ENCODE measurements at regions not wholly inside any gene's neighbourhood (a gene's known extent, or its start where the extent isn't known, plus 50 kb on each side); places are given as distances from the start of the nearest gene placed in this dataset.
"Not testable (repeated sequence)": the region's sequence is repeated elsewhere in the genome, so short reads cannot be mapped to it uniquely, and the experiment has no call there.

- DNase-seq: no peak
Observed at GRCh38 chr14:87407344-87407743, 585.6 kb downstream of the GALC start.

GRCh38 chr14:87405563-87405962 lies 587.4 kb downstream of the GALC start:
- no peak for DNase-seq

DNA sequence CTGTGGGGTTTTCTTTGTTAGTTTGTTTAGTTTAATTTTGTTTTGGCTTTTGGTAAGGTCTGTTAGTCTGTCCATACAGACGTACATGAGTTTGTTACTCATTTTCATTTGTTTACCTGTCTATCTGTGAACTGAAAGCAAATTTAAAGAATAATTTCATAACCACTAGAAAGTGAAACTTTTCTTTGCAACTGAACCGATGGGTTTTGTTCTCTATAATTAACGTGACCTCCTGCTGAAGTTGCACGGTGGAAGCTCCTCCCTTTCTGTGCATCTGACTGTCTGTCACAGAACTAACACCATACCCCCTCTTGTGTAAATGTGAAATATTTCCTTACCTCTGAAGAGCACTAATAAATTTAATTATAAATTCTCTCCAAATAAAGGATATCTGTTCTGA lies 595.5 kb downstream of the GALC start:
- DNase-seq: no peak

DNA sequence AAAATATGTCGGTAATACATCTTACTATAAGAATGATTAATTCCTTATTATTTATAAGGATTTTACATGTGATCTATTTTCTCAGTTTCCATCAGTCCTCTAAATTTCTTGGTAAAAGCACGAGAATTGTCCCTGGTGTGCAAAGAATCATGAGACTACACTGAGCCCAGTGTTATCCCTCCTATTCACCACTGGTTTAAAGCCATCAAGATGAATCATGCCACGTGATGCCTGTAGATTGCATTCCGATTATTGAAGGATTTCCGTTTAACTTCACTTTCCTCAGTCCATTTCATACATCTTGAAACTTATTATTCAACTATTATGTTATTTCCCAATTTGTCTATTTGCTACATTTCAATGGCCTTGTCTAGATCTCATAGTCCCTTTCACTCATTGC lies 601.9 kb downstream of the GALC start:
- DNase-seq: no peak

- DNase-seq: no peak
Observed at GRCh38 chr14:87388946-87389345, 604.0 kb downstream of the GALC start.

GRCh38 chr14:87387806-87388205 lies 605.2 kb downstream of the GALC start:
- DNase-seq: no peak

GRCh38 chr14:87386524-87386923 lies 606.5 kb downstream of the GALC start:
- DNase-seq: no peak

DNA sequence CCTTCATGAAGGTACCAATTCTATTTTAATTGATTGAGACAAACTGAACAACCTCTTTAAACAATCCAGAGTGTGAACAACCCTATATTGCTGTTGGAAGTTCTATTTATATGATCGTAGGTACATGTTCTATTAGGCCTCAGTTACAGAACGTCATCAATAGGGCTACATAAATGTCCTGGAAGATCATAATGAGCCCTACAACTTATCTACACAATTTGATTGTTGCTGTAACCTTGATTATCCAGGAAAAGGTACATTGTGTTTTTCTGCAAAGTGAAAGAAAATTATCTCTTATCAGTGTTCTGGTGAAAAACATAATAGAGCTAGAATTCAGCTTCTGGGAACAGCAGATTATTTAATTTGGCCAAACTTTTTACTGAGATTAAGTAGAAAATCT lies 612.9 kb downstream of the GALC start:
- DNase-seq: no peak

DNA sequence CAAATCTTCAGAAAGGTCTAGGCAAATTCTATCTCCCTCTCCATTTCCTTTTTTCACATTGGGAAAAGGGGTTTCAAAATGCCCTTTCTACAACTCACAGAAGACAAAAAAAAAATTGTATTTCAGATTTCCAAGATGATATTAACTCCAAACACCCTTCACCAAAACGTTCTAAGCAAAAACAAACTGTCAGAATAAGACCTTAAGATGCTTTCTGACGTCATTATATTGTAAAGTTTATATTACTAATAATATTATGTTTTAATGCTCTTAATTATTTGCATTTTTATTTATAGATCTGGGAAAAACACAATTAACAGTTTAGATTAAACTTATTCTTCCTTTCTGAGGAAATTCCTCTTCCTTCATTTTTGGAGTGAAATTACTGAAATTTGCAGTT lies 624.2 kb downstream of the GALC start:
- DNase-seq: no peak

DNA sequence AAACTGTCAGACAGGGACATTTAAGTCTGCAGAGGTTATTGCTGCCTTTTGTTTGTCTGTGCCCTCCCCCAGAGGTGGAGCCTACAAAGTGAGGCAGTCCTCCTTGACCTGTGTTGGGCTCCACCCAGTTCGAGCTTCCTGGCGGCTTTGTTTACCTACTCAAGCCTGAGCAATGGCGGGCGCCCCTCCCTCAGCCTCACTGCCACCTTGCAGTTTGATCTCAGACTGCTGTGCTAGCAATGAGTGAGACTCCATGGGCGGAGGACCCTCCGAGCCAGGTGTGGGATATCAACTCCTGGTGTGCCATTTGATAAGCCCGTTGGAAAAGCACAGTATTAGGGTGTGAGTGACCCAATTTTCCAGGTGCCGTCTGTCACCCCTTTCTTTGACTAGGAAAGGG lies 632.7 kb downstream of the GALC start:
- not testable (repeated sequence) for DNase-seq

DNA sequence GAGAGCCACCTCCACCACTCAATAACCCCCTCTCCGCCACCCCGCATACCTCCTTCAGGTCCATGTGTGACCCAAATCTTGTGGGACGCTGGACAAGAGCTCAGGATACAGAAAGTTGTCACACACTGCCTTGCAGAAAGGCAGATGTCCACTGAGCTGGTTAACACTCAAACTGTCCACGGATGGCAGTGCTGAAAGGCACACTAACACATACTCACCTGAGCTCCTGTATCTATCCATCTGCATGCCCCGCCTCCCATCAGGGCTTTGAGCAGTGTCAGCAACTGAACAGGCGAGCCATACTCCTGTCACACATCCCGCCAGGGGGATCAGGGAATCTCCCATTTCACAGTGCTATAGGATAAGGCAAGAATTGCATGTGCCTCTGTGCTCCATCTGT lies 642.0 kb downstream of the GALC start:
- no peak for DNase-seq

- no peak for DNase-seq
Observed at GRCh38 chr14:87349921-87350320, 643.1 kb downstream of the GALC start.

DNA sequence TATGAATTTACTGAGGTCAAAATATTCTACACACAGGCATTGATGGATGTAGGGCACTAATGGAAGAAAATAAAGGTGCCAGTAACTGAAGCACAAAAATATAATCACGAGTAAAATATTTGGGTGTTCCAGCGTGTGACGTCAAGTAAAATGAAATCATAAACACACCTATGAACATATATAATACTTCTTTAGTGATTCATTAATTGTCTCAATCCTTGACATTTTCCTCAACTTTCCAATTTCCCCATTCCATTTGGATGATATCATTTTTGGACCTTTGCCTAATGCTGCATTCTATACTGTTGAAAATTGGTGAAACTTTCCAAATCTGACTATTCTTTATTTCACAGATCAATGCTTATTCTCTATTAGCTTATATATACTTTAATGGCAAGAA lies 649.3 kb downstream of the GALC start:
- no peak for DNase-seq

- no peak for DNase-seq
Observed at GRCh38 chr14:87334997-87335685, 657.8 kb downstream of the GALC start.

DNA sequence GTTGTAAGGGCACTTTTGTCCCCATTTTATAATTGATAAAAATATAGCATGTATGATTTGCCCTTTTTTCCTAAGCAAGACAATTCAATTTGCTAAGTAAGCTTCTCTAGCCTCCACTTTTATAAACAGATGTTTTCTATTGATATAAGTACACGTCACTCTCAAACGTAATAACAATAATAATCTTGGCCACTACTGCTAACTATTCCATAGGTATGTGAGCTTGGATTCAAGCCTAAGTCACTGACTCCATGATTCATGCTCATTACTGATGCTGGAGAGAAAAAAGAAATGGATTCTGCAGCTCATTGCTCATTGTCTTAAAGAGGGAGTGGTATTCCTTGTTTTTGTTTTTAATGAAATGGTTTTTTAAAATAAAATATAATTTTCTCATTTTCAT lies 661.0 kb downstream of the GALC start:
- no peak for DNase-seq

DNA sequence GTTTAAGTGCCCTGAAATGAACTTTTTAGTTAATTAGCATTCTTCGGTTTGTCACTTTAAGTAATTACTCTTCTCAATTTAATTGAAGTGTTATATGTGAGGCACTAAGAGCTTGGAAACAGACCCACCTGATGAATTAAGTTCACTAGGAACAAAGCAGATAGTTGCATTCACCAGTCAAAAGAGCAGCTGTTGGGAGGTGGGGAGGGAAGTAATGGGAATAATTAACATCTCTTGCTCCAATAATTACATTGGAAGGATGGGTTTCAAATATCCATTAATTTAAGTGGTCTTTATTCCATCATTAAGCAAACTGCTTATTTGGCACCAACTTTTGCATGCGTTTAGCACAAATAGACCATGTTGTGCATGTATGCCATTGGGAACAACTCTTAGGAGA lies 667.2 kb downstream of the GALC start:
- DNase-seq: no peak

- DNase-seq: no peak
Observed at GRCh38 chr14:87323191-87323590, 669.8 kb downstream of the GALC start.

DNA sequence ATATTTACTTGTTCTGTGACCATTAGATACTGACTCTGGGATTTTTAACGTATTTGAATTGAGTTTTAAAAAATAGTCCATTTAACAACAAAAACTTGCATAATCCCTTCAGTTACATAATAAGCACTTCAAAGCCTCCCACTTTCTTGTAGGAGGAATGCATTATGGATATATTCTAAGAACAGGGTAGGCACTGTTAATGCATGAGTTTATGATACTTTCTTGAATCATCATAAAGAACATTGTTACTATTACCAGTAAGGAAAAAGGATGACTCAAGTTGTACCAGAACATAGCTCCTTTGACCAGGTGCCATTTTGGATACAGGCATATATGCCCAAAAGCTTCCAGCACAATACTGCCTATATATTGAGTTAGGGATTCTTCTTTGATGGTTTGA lies 671.4 kb downstream of the GALC start:
- DNase-seq: no peak

GRCh38 chr14:87312894-87313205 lies 680.1 kb downstream of the GALC start:
- no peak for DNase-seq

DNA sequence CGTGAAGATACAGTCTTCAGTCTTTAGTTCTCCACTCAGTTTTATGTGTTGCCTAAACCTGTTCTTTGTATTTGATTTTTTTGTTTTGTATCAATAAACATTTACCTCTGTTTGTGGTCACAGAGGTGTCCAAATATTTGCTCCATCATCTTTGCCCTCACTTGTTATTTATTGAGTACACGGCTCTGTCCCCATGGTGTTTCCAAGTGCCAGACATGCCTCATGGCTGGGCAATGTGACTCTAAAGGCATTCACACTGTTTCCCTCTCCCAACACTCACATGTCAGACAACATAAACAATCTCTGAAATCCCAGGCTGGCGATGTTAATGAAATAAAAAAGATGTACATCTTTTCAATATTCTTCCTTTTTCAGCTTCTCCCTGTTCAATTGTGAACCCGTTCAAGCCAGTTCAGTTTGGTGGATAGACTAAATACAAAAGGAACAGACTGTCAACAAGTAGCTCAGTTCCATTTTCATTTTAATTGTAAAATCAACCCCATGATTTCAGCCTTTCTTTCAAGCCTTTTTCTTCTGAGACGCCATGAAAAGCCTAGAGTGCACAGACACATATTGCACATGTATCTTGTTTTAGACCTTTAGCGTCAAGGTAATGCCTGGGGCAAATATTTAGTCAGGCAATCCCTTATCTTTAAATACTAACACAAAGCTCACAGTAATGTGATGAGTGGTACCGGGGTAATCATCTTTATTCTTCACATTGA lies 680.7 kb downstream of the GALC start:
- no peak for DNase-seq

DNA sequence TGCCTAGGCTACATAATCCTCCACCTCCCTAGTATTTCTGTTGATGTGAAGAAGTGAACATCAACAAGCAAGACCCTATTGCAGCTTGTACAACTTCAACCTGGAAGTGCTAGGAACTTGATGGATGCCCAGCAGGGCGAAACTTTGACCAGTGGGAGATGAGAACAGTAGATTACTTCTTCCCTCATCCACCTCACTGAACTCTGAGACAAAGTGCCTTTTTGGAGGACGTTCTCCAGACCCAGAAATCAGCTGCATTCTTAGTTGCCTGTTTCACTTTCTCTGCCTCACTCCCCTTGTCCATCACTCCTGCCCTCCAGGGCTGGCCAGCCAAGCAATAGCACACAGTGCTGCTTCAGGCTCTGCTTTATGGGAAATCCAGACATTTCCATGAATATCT lies 683.4 kb downstream of the GALC start:
- DNase-seq: no peak

DNA sequence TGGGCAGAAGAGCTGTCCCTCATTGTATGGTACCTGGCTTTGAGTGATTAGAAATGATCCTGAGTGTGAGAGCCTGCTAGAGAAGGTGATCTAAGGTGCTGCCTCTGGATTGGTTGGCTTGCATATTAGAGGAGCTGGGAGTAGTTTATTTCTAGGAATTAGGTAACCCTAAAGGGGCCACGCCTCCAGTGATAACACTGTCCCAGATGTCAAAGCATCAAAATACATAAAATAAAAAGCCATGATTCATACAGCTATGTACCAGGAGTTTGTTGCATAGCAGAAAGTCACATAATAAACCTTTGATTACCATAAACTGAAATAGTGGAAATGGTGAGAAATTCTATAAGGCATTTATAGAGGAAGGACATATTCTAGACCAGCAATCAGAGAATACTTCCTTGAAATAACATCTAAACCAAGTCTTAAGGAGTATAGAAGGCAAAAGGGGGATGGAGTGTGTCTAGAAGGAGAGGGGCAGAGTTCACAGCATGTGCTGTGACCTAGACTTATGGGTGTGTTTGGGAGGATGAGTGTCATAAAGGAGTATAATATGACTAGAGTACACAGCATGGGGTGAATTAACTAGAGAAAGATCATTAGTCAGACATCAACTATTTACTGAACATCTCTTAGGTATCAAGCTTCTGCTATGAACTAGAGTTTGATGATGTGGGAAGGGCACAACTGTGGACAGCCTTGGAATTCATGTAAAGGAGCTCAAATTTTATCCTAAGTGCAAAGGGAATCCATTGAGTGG lies 686.4 kb downstream of the GALC start:
- no peak for DNase-seq

GRCh38 chr14:87305345-87305744 lies 687.6 kb downstream of the GALC start:
- no peak for DNase-seq

GRCh38 chr14:87304404-87304803 lies 688.6 kb downstream of the GALC start:
- no peak for DNase-seq

All from CD4-positive, alpha-beta T cell treated with Interleukin-15 for 1 hour (primary cell).